ENCODE measurements at regions not wholly inside any gene's neighbourhood (a gene's known extent, or its start where the extent isn't known, plus 50 kb on each side); places are given as distances from the start of the nearest gene placed in this dataset.

DNA sequence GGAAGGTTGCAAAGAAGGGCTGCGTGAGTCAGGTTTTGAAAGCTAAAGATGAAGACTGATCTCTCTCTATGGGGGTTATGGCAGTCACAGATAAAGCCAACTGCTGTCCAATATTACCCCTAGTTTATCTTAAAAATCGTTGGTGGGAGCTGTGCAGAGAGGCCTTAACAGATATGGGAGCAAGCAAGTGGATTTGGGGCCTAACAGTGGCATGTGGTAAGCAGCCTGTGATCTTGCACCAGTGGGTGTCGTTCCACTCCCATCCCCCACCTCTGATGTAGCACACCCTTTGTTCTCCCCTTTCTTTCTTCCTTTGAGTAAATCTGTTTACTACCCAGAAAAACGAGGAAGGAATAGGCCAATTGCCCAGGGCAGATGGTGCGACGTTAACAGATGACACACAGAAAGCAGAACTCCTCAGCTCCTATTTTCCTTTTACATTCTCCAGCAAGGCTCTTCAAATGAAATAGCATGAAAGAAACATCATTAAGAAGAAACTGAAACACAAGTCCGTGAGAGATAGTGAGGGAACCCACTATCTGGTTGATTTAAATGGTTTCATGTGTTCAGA is 274.1 kb upstream of the CITED2 start (continued):
- TF ChIP-seq ADNP (tag; IDR thresholded peaks at IDR 0.05) (peak; percentile 60; the same call in 1 of the 2 replicates), CC2D1A (IDR thresholded peaks at IDR 0.05) (peak; percentile 68; the same call in 1 of the 2 replicates), LCOR (CRISPR knock-in tag; IDR thresholded peaks at IDR 0.05) (peak; percentile 93), HMGN3 (IDR thresholded peaks at IDR 0.05; ENCODE audit: borderline replicate concordance, extremely low read depth, insufficient read length, low read depth, low read length) (peak; percentile 93), MTA3 (IDR thresholded peaks at IDR 0.05; ENCODE audit: borderline replicate concordance) (peak; percentile 89), KDM1A (IDR thresholded peaks at IDR 0.05) (peak; percentile 91 to 94), ZNF764 (CRISPR knock-in tag; IDR thresholded peaks at IDR 0.05; ENCODE audit: low read depth) (no peak), NFRKB (IDR thresholded peaks at IDR 0.05; ENCODE audit: low read depth) (peak; percentile 83), NCOA6 (IDR thresholded peaks at IDR 0.05) (peak; percentile 63), SREBF2 (CRISPR knock-in tag; IDR thresholded peaks at IDR 0.05) (no peak), ZNF589 (CRISPR knock-in tag; IDR thresholded peaks at IDR 0.05; ENCODE audit: low read depth) (no peak; the same call in 1 of the 2 replicates), SMARCE1 (IDR thresholded peaks at IDR 0.05) (peak; percentile 86), HDAC1 (IDR thresholded peaks at IDR 0.05) (peak; percentile 66 to 92; a peak in 2 of 4 replicates), SRSF3 (IDR thresholded peaks at IDR 0.05; ENCODE audit: insufficient read depth, low read length) (no peak), ZFP1 (CRISPR knock-in tag; IDR thresholded peaks at IDR 0.05) (no peak), ZNF23 (CRISPR knock-in tag; IDR thresholded peaks at IDR 0.05) (no peak), ZFX (CRISPR knock-in tag; IDR thresholded peaks at IDR 0.05) (peak; percentile 91), TCF7L2 (IDR thresholded peaks at IDR 0.05; ENCODE audit: low read depth, low read length) (no peak), KLF16 (IDR thresholded peaks at IDR 0.05) (peak; percentile 93)
- TF ChIP-seq, protein P1, sequence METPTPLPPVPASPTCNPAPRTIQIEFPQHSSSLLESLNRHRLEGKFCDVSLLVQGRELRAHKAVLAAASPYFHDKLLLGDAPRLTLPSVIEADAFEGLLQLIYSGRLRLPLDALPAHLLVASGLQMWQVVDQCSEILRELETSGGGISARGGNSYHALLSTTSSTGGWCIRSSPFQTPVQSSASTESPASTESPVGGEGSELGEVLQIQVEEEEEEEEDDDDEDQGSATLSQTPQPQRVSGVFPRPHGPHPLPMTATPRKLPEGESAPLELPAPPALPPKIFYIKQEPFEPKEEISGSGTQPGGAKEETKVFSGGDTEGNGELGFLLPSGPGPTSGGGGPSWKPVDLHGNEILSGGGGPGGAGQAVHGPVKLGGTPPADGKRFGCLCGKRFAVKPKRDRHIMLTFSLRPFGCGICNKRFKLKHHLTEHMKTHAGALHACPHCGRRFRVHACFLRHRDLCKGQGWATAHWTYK (CRISPR knock-in tag; IDR thresholded peaks at IDR 0.05): peak; percentile 88; the same call in 1 of the 2 replicates
- TF ChIP-seq, protein P2, sequence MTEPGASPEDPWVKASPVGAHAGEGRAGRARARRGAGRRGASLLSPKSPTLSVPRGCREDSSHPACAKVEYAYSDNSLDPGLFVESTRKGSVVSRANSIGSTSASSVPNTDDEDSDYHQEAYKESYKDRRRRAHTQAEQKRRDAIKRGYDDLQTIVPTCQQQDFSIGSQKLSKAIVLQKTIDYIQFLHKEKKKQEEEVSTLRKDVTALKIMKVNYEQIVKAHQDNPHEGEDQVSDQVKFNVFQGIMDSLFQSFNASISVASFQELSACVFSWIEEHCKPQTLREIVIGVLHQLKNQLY (CRISPR knock-in tag; conservative IDR thresholded peaks at IDR 0.05): no peak
- TF ChIP-seq, protein P3, sequence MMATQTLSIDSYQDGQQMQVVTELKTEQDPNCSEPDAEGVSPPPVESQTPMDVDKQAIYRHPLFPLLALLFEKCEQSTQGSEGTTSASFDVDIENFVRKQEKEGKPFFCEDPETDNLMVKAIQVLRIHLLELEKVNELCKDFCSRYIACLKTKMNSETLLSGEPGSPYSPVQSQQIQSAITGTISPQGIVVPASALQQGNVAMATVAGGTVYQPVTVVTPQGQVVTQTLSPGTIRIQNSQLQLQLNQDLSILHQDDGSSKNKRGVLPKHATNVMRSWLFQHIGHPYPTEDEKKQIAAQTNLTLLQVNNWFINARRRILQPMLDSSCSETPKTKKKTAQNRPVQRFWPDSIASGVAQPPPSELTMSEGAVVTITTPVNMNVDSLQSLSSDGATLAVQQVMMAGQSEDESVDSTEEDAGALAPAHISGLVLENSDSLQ (IDR thresholded peaks at IDR 0.05): no peak; the same call in 1 of the 2 replicates
- TF ChIP-seq, protein P4, sequence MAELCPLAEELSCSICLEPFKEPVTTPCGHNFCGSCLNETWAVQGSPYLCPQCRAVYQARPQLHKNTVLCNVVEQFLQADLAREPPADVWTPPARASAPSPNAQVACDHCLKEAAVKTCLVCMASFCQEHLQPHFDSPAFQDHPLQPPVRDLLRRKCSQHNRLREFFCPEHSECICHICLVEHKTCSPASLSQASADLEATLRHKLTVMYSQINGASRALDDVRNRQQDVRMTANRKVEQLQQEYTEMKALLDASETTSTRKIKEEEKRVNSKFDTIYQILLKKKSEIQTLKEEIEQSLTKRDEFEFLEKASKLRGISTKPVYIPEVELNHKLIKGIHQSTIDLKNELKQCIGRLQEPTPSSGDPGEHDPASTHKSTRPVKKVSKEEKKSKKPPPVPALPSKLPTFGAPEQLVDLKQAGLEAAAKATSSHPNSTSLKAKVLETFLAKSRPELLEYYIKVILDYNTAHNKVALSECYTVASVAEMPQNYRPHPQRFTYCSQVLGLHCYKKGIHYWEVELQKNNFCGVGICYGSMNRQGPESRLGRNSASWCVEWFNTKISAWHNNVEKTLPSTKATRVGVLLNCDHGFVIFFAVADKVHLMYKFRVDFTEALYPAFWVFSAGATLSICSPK (IDR thresholded peaks at IDR 0.05; ENCODE audit: borderline replicate concordance): no peak
- TF ChIP-seq, protein P5, sequence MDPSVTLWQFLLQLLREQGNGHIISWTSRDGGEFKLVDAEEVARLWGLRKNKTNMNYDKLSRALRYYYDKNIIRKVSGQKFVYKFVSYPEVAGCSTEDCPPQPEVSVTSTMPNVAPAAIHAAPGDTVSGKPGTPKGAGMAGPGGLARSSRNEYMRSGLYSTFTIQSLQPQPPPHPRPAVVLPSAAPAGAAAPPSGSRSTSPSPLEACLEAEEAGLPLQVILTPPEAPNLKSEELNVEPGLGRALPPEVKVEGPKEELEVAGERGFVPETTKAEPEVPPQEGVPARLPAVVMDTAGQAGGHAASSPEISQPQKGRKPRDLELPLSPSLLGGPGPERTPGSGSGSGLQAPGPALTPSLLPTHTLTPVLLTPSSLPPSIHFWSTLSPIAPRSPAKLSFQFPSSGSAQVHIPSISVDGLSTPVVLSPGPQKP (CRISPR knock-in tag; IDR thresholded peaks at IDR 0.05): no peak

Data from K562 (cell line).